ENCODE measurements at regions not wholly inside any gene's neighbourhood (a gene's known extent, or its start where the extent isn't known, plus 50 kb on each side); places are given as distances from the start of the nearest gene placed in this dataset.

DNA sequence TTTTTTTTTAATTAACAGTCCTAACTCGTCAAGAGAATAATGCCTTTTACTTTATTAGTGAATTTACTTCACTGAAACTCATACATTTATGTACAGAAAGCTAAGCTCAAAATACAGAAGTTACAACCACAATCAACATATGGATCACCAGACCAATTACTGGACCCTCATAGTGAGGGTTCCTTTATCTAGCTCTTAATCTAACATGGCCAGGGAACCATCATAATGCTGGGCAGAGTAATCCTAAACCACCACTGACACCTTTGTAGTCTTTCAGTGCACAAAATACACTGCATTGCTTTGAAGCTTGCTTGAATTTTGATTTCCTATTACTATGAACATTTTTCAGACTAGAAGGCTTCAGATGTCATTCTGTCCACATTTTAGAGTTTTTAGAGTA is 1406.6 kb upstream of the PCDH9 start:
- no peak for TF ChIP-seq EZH2 (IDR thresholded peaks at IDR 0.05; ENCODE audit: insufficient read depth, poor library complexity, severe bottlenecking)
- TF ChIP-seq EZH2phosphoT487 (IDR thresholded peaks at IDR 0.05; ENCODE audit: insufficient read depth, low read depth) = no peak

DNA sequence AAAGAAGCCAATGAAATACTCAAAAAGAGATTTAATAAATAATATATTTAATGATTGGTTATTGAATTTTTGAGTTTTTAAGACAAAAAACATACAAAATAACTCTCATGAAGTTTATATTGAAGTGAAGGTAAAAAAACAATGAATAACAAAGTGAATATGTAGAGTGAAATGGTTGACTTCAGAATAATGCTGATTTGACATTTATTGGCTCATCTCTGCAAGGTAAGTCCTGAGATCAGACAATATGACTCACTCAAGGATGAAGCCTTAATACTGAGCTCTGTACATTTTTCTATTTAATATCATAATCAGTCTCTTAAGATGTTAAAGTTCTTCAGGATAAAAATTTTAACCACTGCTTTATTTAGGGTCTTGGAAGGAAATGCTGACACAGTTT is 1398.9 kb upstream of the PCDH9 start:
- Histone ChIP-seq H3K27ac (no peak overlapping the region), H3K36me3 (ENCODE audit: low read depth) (no peaks in the 10 kb centered on the region), H4K20me1 (ENCODE audit: insufficient read depth) (no peaks in the 10 kb centered on the region), H3K4me1 (ENCODE audit: insufficient read depth) (no peaks in the 10 kb centered on the region), H3K9me2 (ENCODE audit: insufficient read depth) (no peaks in the 10 kb centered on the region), H3F3A (ENCODE audit: insufficient read depth) (no peaks in the 10 kb centered on the region), H3K4me3 (no peak overlapping the region), H3K4me2 (ENCODE audit: unreplicated experiment) (no peak overlapping the region), H3K9ac (no peak overlapping the region), H2AFZ (no peak overlapping the region), H3K27me3 (replicated peaks; ENCODE audit: insufficient read depth) (no peaks in the 10 kb centered on the region), H3K79me2 (ENCODE audit: insufficient read depth) (no peaks in the 10 kb centered on the region), H3K9me3 (ENCODE audit: low read depth) (no peaks in the 10 kb centered on the region)
- DNase-seq = no peak
- in situ Hi-C loops (cut with MboI) = no loop called here
- no peak for TF ChIP-seq EZH2phosphoT487 (IDR thresholded peaks at IDR 0.05; ENCODE audit: insufficient read depth, low read depth)
- no peak for TF ChIP-seq EZH2 (IDR thresholded peaks at IDR 0.05; ENCODE audit: insufficient read depth, poor library complexity, severe bottlenecking)

More for the DNA sequence above, 1406.6 kb upstream of the PCDH9 start:
- Histone ChIP-seq H3K4me1 (ENCODE audit: insufficient read depth) (no peaks in the 10 kb centered on the region), H4K20me1 (ENCODE audit: insufficient read depth) (no peaks in the 10 kb centered on the region), H3K79me2 (ENCODE audit: insufficient read depth) (no peaks in the 10 kb centered on the region), H3K9me2 (ENCODE audit: insufficient read depth) (no peaks in the 10 kb centered on the region), H2AFZ (no peak overlapping the region), H3K4me3 (no peak overlapping the region), H3K9me3 (ENCODE audit: low read depth) (no peaks in the 10 kb centered on the region), H3K9ac (no peak overlapping the region), H3K27me3 (replicated peaks; ENCODE audit: insufficient read depth) (no peaks in the 10 kb centered on the region), H3K4me2 (ENCODE audit: unreplicated experiment) (no peak overlapping the region), H3K36me3 (ENCODE audit: low read depth) (no peaks in the 10 kb centered on the region), H3F3A (ENCODE audit: insufficient read depth) (no peaks in the 10 kb centered on the region), H3K27ac (no peak overlapping the region)
- in situ Hi-C loops (cut with MboI) = no loop called here
- no peak for DNase-seq
- WGBS, 2 experiments (ENCODE audit: low coverage in 1 of 2, low lambda C conversion rate in 2 of 2, missing lambda C conversion rate in 2 of 2) = 0 to 16% methylated on average over 1 of the region's 1 CpG

DNA sequence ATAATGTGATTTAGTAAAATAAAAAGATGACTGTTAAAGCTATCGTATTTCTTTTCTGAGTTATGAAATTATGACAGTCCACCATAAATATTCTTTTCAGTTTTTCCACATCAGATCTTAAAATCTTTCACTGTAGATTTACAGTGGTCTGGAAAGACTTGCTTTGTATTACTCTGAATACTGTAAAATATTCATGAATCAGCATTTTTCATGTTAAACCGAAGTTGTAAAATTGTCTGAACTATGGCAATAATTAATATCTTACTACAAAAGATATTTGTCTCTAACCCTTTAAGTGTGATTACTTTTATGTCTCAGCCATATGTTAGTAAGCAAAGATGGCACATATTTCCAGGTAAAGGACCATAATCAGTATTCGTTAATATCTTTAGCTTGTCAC is 1397.2 kb upstream of the PCDH9 start:
- H3K27ac ChIP-seq = no peak overlapping the region
- no peaks in the 10 kb centered on the region for H3K27me3 ChIP-seq (replicated peaks; ENCODE audit: insufficient read depth)
- DNase-seq = no peak
- no peak overlapping the region for H3K9ac ChIP-seq
- no peaks in the 10 kb centered on the region for H3K9me2 ChIP-seq (ENCODE audit: insufficient read depth)
- no peak overlapping the region for H3K4me3 ChIP-seq
- no peaks in the 10 kb centered on the region for H3K4me1 ChIP-seq (ENCODE audit: insufficient read depth)
- no peaks in the 10 kb centered on the region for H3K79me2 ChIP-seq (ENCODE audit: insufficient read depth)
- H3F3A ChIP-seq (ENCODE audit: insufficient read depth) = no peaks in the 10 kb centered on the region
- whole genome bisulfite sequencing, 2 experiments (ENCODE audit: low coverage in 1 of 2, low lambda C conversion rate in 2 of 2, missing lambda C conversion rate in 2 of 2) = 16 to 18% methylated on average over 3 of the region's 3 CpGs
- no peak overlapping the region for H3K4me2 ChIP-seq (ENCODE audit: unreplicated experiment)
- H3K36me3 ChIP-seq (ENCODE audit: low read depth) = no peaks in the 10 kb centered on the region
- in situ Hi-C loops (cut with MboI) = no loop called here
- no peaks in the 10 kb centered on the region for H4K20me1 ChIP-seq (ENCODE audit: insufficient read depth)
- TF ChIP-seq EZH2phosphoT487 (IDR thresholded peaks at IDR 0.05; ENCODE audit: insufficient read depth, low read depth) = no peak
- no peak for TF ChIP-seq EZH2 (IDR thresholded peaks at IDR 0.05; ENCODE audit: insufficient read depth, poor library complexity, severe bottlenecking)
- no peaks in the 10 kb centered on the region for H3K9me3 ChIP-seq (ENCODE audit: low read depth)
- no peak overlapping the region for H2AFZ ChIP-seq

DNA sequence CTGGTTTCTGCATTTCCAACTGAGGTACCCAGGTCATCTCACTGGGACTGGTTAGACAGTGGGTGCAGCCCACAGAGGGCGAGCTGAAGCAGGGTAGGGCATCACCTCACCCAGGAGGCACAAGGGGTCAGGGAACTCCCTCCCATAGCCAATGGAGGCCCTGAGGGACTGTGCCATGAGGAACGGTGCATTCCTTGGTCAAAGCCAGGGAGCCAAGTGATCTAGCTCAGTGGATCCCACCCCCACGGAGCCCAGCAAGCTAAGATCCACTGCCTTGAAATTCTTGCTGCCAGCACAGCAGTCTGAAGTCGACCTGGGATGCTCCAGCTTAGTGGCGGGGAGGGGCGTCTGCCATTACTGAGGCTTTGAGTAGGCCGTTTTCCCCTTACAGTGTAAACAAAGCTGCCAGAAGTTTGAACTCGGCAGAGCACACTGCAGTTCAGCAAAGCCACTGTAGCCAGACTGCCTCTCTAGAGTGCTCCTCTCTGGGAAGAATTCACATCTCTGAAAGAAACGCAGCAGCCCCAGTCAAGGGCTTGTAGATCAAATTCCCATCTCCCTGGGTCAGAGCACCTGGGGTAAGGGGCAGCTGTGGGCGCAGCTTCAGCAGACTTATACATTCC is 1386.6 kb upstream of the PCDH9 start:
- no peaks in the 10 kb centered on the region for H3K9me2 ChIP-seq (ENCODE audit: insufficient read depth)
- H3K27me3 ChIP-seq (replicated peaks; ENCODE audit: insufficient read depth) = no peaks in the 10 kb centered on the region
- in situ Hi-C loops (cut with MboI) = no loop called here
- no peak overlapping the region for H3K4me2 ChIP-seq (ENCODE audit: unreplicated experiment)
- no peak overlapping the region for H3K4me3 ChIP-seq
- H3K79me2 ChIP-seq (ENCODE audit: insufficient read depth) = no peaks in the 10 kb centered on the region
- peaks cover 6% of the 10 kb centered on the region for H3K9me3 ChIP-seq (ENCODE audit: low read depth)
- WGBS, 2 experiments (ENCODE audit: low coverage in 1 of 2, low lambda C conversion rate in 2 of 2, missing lambda C conversion rate in 2 of 2) = 14 to 27% methylated on average over 8 to 10 of the region's 10 CpGs
- H3K4me1 ChIP-seq (ENCODE audit: insufficient read depth) = no peaks in the 10 kb centered on the region
- no peaks in the 10 kb centered on the region for H3F3A ChIP-seq (ENCODE audit: insufficient read depth)
- no peak for DNase-seq
- H3K36me3 ChIP-seq (ENCODE audit: low read depth) = no peaks in the 10 kb centered on the region
- no peak overlapping the region for H2AFZ ChIP-seq
- H3K9ac ChIP-seq = no peak overlapping the region
- H4K20me1 ChIP-seq (ENCODE audit: insufficient read depth) = no peaks in the 10 kb centered on the region
- H3K27ac ChIP-seq = no peak overlapping the region
- TF ChIP-seq EZH2phosphoT487 (IDR thresholded peaks at IDR 0.05; ENCODE audit: insufficient read depth, low read depth) (no peak), EZH2 (IDR thresholded peaks at IDR 0.05; ENCODE audit: insufficient read depth, poor library complexity, severe bottlenecking) (no peak)

DNA sequence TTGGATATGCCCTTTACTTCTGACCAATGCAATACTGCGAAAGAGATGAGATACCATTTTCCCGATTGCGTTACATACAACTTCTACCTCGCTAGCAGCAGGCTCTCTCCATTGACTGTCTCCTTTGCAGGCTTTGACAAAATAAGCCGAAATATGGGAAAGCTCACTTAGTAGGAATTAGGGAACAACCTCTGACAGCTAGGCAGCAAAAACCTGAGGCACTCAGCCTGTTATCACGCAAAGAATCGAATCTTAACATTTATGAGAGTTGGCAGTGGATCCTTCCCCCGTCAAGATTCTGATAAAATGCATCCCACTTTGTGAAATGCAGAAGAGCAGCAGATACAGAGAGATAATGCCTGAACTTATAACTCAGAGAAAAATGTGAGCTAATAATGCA is 1379.5 kb upstream of the PCDH9 start:
- in situ Hi-C loops (cut with MboI) = no loop called here
- H3K4me2 ChIP-seq (ENCODE audit: unreplicated experiment) = no peak overlapping the region

More for the DNA sequence above, 1379.5 kb upstream of the PCDH9 start:
- Histone ChIP-seq H3K27ac (no peak overlapping the region), H3K27me3 (replicated peaks; ENCODE audit: insufficient read depth) (no peaks in the 10 kb centered on the region), H3K4me3 (no peak overlapping the region), H3K9me2 (ENCODE audit: insufficient read depth) (no peaks in the 10 kb centered on the region), H2AFZ (no peak overlapping the region), H3K9ac (no peak overlapping the region), H3K9me3 (ENCODE audit: low read depth) (peaks cover 8% of the 10 kb centered on the region), H3K36me3 (ENCODE audit: low read depth) (no peaks in the 10 kb centered on the region), H3K79me2 (ENCODE audit: insufficient read depth) (no peaks in the 10 kb centered on the region), H3F3A (ENCODE audit: insufficient read depth) (no peaks in the 10 kb centered on the region), H4K20me1 (ENCODE audit: insufficient read depth) (no peaks in the 10 kb centered on the region), H3K4me1 (ENCODE audit: insufficient read depth) (no peaks in the 10 kb centered on the region)
- 42 to 44% methylated on average over 8 of the region's 8 CpGs for WGBS, 2 experiments (ENCODE audit: low coverage in 1 of 2, low lambda C conversion rate in 2 of 2, missing lambda C conversion rate in 2 of 2)
- TF ChIP-seq EZH2phosphoT487 (IDR thresholded peaks at IDR 0.05; ENCODE audit: insufficient read depth, low read depth) (no peak), EZH2 (IDR thresholded peaks at IDR 0.05; ENCODE audit: insufficient read depth, poor library complexity, severe bottlenecking) (no peak)
- DNase-seq = no peak

Measured in GM23248 (cell line).